HG02943 (cell line): ENCODE measurements at regions not wholly inside any gene's neighbourhood (a gene's known extent, or its start where the extent isn't known, plus 50 kb on each side); places are given as distances from the start of the nearest gene placed in this dataset.

Experiments
- ATAC-seq: cut with Tn5 transposase; IDR thresholded peaks from one replicate; pipeline ENCODE4 v1.9.1; 2021; ENCODE audit warnings: mild to moderate bottlenecking, low read depth, moderate library complexity; ENCODE audit not compliant: unreplicated experiment

DNA sequence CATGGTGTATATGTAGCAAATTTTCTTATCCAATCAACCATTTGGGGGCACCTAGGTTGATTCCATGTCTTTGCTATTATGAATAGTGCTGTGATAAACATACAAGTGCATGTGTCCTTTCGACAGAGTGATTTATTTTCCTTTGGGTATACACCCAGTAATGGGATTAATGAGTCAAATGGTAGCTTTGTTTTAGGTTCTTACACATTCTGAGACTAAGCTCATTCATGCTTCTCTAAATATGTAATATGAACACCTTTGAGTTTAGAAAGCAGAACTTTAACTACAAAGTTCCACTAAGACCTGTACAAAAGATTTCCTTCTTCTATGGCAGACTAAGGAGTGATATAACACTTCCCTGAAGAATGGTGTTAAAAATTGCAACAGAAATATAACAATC, 627.0 kb downstream of the KCNA4 start:
- ATAC-seq, result no peak

DNA sequence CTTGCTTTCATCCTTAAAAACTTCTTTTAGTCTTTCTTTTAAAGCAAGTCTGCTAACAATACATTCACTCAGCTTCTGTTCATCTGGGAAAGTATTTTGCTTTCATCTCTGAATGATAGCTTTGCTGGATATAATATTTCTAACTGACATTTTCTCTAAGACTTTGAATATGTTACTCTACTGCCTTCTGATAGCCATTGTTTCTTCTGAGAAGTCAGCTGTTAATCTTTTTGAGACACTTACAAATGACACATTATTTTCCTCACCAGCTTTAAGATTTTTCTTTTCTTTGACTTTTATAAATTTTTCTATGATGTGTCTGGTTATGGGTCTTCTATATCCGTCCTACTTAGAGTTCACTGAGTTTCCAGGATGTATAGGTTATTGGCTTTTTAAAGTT, 643.1 kb downstream of the KCNA4 start:
- ATAC-seq, result no peak

DNA sequence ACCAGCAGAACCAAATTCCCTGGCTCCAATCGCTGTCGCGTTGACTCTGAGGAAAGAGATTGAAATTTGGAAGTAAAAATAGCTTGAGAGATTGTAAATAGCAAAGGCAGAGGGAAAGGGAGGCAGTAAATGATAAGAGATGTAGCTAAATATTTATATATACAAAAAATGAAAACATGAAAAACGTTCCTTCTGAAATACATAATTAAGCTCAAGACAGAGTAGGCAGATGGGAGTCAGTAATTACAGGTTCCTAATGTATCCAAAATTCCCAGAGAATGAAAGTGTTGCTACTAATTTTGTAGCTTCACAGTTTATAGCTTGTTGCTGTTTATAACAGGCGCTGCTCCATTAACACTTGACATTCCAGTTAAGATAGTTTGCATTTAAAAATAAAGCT, 648.7 kb downstream of the KCNA4 start:
- ATAC-seq, result no peak

DNA sequence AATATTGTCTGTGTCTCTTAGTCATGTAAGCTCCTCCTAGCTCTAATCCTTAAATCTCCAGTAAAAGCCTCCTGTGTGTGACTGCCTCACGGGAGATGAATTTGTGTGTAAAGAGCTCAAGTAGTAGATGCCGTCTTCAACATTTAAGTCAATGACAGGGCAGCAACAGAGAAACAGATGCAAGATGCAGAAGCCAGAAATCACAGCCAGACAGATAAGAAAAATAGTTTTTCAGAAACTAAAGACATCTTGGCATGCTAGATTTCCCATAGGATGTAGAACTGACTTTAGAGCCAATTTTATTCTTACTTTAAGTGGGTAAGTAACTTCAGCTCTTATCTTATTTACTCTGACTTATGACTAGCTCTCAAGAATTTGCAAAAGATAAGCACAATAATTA, 652.8 kb downstream of the KCNA4 start:
- ATAC-seq, result no peak

DNA sequence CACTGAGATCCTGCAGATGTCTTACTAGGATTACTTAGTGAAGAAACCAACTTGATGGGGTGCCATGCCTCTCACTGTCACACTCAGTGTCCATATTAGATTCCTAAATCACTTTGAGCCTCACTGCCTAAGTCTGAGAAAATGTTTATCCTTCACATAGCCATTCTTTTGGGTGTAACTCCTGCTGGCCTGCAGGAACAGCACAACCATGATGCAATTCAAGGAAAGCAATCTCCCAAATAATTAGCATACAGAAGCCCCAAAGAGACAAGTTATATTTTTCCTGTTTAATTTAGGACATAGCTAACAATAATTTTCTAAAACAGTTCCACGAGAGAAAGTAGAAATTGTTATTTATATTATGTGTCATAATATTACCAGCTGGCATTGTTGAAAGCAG, 655.5 kb downstream of the KCNA4 start:
- ATAC-seq, result no peak

DNA sequence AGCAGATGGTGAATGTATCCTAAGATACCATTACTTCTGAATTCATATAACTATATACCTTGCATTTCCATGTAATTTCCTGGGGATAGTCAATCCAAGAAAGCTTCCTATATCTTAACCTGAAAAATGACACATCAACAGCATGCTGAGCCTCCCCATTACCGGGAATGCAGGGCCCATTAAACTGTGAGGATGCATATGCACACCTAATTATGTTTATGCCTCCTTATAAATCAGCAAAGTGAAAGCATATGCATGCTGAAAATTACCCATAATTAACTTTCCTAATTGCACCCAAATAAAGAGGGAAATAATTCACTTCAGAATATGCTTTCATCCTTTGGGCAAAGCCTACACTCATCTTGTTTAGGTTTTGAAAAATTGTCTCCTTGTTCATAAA, 663.0 kb downstream of the KCNA4 start:
- no peak for ATAC-seq

DNA sequence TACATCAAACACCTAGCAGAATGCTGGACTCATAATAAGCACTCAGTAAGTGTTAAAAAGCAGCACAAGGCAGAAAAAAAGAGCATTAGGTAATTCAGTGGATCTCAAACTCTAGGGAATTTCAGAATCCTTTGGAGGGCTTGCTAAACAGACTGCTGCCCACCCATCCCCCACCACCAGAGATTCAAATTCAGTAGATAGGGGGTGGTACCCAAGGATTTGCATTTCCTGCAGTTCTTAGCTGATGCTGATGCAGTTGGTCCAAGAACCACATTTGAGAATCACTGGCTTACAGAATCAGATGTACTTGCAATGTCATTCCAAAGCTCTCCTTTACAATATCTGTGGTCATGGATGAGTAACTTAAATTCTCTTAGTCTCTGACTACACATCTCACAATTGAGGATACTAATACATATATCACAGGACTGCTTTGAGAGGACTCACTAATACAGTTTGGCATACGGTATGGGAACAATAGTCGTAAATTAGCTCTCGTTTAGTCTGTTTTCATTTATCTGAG, 664.5 kb downstream of the KCNA4 start:
- ATAC-seq, result no peak

DNA sequence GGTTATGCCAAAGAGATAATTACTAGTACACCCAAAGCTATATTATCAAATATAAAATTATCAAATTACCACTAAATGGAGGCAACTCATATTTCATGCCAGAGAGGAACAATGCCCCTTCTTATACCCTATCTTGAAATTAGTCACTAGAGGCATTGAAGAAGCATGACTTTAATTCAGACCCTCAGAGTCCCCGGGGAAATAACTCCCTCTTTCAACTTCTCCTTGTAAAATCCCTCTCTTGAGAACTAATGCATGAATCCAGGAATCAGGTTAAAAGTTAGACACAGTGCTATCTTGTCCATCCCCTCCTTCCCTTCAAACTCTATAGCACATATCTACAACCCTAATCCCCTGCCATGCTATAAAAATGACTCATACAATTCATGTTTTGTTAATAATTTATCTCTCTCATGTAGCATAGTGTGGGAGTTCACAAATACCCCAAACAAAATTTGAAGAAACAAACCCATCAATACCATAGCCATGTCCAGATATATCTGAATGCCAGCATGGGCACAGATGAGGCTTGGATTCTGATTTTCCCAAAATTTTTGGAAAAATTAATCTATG, 665.4 kb downstream of the KCNA4 start:
- no peak for ATAC-seq

DNA sequence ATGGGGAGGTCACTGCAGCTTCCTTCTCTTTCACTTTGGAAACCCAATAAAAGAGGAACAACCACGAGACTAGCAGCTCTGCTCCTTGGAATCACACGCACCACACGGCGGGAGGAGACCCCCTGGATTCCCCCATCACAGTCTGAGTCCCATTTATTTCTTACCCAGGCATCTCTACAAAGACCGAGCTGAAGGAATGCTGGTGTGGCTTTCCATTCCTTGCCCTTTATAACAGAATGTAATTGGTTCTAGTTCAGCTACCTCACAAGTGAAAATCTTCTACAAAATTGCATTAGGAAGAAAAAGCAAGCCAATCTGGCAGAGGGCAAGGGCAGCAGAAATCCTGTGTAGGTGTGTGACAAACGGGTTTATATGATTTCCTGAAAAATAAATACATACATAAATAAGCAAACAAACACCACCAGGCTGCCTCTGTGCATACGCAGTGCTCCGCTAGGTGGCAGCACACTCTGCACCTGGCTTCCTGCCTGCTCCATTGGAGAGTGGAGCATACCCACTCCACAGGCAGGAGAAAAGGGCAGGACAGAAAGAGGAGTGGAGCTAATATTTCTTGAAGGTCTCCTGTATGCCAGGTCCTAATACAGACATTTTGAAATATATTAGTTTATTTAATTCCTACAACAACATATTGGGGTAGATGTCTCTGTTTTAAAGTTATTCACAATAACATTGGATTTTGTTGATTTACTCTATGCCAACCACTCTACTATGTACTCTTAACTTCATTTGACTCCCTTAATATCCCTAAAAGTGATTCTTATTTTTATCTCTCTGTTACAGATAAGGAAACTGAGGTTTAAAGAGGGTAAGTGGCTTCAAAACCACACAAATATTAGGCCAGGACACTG, 673.1 kb downstream of the KCNA4 start:
- ATAC-seq, result peak; percentile 92

DNA sequence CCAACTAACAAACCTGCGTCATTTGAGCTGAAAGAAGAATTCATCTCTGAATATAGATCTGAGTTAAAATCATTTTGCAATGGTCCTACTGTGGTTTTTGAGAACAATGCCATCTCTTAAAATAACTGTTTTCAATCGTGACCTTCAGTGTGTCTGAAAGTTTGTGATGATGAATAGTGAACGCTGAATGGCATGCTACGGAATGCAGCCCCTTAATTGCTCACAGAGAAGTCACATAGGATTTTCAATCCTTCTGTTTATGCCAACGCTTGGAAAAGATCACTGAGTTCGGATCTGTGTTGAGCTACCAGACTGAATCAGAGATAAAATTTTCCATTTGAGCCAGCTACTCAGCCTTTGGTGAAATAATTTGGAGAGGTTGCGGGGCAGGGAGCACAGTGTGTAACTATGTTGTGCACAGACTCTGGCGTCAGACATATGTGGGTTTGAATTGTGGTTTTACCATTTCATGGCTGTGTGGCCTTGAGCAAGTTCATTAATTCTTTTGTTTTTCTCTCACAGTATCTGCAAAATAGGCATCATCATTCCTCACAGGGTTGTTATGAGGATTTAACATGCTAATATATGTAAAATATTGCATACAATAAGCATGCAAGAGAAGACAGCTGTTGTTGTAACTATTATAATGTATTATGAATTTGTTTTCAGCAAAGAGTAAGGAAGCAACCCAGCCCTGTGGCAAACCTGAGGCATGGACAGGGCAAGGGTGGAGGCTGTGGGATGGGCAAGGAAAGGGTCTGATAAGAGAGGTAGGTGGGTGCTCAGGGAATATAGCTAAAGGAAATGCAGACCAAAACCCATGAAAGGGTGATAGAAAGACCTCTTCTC, 679.9 kb downstream of the KCNA4 start:
- ATAC-seq, result no peak

DNA sequence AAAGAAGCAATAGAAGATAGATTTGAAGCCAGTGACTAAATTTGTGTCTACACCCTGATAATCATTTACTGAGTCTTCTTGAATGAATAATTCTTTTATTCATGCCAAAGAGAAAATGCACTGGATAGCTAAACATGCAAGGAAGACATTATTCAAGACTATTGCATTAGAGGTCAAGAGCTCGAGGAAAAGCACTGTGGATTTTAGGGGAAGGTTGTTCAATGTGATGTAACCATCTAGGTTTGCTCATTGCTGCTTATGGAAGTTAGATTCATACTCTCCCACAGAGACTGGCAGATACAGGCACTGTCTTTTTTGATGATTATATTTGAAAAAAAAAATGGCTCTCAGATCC, 682.1 kb downstream of the KCNA4 start:
- no peak for ATAC-seq

DNA sequence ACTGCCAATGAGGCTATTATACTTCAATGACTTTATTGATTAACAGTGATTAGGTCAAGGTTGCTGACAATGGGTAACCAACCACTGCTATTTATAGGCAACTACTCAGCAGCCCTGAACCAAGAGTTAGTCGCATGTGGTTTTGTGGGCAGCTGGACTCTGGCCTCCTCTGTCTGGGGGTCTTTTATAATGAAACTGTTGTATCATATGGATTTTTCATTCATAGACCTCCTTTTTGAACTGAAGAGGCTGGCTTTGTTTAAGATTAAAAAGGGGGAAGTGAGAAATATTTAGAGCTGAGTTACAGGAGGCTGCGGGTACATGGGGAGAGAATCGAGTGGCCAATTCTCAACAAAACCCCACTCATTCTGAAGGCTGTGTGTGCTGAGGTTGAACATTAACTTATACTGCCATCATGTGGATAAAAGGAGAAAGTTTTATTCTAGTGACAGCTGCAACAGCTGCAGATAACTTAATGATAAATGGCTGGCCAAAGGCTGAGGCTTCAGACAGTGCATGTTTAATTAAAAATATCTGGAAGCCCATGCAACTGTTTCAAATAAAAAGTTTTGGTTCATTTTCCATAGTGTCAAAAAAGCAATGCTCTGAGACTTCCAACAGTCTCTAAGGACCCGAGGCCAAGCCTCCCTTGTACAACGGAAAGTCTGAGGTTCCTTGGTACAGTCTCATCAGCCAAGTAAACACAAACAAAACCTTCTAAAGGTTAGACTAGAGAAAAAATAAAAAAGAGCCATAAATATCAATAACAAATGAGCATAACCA, 682.6 kb downstream of the KCNA4 start:
- peak; percentile 93 for ATAC-seq

DNA sequence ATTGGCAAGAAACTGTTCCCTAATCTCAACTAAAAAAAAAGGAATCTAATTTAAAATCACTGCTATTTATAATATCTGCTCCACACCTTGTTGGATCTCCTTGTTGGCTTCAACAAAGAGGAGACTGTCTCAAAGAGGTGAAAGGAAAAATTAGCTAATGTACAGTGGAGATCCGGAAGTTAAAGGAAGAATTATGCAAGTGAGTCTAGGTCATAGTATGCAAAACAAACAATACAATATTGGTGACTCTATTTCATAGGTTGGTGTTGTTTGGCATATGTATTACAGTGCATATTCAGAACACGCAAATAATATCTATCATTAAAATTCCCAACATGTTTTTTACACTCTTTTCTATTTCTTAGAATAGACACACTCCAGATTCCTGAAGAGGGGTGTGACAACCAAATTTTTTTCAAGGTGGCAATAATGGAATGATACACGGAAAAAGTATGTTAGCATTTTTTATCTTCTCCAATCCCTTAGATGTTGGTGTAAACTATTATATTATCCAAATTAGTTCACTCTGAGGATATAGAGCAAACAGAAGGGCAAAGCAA, 685.3 kb downstream of the KCNA4 start:
- no peak for ATAC-seq

DNA sequence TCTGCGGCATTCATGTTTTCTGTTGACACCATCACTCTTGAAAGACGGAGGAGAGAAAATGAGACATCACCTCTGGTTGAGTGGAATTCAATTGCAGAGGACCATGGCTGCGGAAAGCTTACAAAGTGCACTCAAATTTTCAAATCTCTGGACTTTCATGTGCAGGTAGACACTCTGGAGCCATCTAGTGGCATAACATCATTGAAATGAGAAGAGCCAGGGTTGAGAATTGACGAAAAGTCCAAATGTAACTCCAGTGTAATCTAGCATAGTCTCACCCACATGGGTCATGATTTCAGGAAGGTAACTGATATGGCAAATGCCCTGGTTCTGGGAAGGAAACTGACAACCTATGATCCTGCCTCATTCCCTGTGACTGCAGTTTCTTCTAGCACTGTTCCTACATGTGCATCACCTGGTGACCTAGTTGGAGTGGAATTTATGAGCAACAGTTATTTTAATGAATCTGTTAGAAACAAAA, 687.8 kb downstream of the KCNA4 start:
- ATAC-seq, result no peak

DNA sequence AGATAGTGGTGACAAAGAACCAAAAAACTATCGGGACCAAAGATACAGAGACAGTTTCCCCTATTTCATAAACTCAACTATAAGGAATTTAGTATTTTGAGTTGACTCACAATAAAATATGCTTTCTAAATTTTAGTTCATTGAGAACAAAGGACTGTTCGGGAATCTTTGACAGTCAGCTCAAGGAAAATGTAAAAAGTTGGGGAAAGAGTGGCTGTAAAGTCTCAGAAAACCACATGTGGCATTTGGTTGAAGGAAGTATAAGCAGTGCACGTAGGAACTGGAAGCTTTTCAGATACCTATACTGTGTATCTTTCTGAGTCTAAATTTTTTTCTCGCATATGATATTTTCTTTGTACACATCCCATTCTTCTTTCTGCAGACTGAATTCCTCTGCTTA, 688.9 kb downstream of the KCNA4 start:
- no peak for ATAC-seq

DNA sequence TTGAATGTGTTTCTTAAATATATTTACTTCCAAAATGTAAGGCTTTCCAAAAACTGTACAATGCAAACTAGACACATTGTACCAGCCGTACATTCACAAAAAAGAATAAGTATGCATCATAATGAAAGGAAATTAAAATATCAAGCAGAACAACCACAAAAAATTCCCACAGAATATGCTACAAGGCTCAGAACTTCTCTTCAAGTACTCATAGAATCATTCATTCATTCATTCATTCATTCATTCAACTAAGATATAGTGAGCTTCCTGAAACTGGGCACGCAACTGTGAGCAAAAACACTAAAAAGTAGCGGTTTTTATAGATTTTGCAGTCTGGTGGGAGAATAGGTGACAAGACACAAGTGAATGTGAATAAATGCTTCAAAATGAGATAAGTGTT, 690.1 kb downstream of the KCNA4 start:
- ATAC-seq, result no peak

DNA sequence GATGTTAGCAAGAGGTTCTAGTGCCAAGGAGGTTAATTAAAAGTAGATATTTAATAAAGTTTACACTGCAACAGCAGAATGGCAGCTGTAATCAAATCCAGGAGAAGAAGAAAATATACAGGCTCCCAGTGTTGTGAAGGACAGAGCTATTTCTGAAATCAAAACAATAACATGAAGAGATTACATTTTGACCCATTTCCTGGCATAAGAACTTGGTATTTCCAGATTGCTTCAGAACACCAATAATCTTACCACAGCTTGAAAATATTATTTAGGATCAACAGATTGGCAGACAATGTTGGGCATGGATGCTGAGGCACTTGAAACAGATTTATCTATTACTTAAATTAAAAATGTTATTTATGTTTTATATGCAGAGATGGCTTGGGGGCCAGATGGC, 692.5 kb downstream of the KCNA4 start:
- no peak for ATAC-seq

DNA sequence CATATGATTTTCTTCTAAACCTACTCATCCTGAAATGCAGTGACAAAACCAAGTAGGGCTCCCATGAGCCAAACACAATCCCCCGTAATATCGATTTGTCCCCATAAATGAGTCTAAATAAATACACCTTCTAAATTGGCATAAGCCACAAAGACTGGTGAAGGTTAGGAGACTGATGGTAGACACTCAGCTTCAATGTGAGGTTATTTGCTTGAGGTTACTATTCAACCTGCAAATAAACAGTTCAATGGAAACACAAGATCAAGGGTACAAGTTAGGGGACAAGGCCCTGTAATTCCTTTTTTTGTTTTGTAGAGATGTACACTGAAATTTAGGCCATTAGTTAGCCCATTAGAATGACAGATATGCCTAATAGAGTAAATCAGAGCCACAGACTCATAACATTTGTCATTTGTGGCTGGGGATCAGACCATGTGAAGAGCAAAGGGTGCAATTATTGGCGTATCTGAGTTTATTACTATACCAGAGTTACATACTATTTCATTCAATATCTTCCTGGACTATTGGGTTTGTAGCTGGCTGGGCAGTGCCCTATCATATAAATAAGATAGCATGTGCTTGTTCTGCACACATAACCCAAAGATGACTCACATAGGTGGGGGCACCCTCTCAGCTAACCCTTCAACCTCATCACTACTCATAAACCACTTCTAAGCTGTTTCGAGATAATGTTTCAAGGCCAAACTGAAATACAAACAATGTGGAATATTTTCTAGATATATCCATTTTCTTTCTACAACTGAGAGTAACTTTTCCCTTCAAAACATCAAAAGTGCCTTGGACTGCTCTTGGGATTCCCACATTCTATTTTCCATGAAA, 695.3 kb downstream of the KCNA4 start:
- ATAC-seq, result no peak

DNA sequence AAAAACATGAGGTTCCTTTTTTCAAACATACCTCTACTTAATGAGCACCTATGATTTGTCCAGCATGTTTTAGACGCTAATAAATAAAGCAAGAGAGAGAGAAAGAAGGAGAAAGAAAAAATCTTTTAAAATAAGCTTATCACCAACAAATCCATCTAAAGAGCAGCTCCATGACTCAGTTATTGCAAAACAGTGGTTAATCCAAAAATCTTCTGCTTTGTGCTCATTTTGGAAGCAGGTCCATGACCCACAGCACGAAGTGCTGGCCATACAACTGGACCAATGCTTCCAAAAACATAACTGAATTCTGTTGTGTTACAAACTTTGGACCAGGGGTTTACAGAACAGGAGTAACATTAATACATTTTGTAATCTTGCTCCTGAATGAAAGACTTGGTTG, 696.6 kb downstream of the KCNA4 start:
- no peak for ATAC-seq
